HK-2 (cell line): ENCODE measurements at regions not wholly inside any gene's neighbourhood (a gene's known extent, or its start where the extent isn't known, plus 50 kb on each side); places are given as distances from the start of the nearest gene placed in this dataset.
"Not testable (repeated sequence)": the region's sequence is repeated elsewhere in the genome, so short reads cannot be mapped to it uniquely, and the experiment has no call there.

Source experiments
- DNase-seq: peaks from one replicate; pipeline ENCODE4 v3.0.0-alpha.2; 2018; ENCODE audit not compliant: unreplicated experiment

DNA sequence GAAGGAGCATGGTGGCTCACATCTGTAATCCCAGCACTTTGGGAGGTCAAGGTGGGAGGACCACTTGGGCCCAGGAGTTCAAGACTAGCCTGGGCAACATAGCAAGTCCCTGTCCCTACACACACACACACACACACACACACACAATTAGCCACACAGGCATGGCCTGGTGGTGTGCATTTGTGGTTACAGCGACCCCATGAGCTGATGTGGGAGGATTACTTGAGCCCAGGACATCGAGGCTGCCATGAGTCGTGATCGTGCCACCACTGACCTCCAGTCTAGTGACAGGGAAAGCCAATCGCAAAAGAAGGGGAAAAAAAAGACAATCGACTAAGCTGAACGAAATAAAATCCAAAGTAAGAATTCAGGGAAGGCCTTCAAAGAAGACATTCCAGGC lies 67.9 kb downstream of the TBX3 start:
- DNase-seq: no peak

DNA sequence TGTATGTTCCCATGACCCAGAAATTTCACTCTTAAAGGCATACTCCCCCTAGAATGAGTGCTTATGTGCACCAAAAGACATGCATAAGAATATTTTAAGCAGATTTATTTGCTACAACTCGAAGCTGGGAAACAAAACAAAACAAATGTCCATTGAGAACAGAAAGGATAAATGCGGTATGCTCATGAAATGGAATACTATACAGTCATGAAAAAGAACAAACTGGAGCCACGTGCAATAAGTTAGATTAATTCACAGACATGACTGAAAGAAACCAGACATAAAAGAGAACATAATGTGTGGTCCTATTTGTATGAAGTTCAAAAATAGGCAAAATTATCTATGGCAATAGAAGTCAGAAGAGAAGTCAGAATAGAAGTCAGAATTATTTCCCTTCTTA lies 69.9 kb downstream of the TBX3 start:
- DNase-seq: no peak

DNA sequence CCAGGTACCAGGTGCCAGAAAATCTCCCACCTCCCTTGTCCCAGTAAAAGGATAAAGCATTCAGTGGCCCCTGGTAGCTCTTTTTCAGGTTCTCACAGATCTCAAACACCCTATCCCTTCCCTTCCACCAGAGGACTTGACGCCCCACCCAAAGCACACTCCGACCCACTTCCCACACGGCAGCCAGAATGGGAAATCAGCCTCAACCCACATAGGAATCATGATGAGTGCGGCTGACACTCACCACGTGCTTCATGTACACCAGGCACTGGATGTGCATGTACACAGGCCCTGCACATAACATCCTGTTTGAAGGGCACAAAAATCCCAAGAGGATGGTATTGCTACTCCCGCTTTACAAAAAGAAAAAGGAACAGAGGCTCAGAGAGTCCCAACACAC lies 71.9 kb downstream of the TBX3 start:
- no peak for DNase-seq

- no peak for DNase-seq
Measured at GRCh38 chr12:114611145-114612018, 72.6 kb downstream of the TBX3 start.

GRCh38 chr12:114608509-114608908 lies 75.5 kb downstream of the TBX3 start:
- no peak for DNase-seq

DNA sequence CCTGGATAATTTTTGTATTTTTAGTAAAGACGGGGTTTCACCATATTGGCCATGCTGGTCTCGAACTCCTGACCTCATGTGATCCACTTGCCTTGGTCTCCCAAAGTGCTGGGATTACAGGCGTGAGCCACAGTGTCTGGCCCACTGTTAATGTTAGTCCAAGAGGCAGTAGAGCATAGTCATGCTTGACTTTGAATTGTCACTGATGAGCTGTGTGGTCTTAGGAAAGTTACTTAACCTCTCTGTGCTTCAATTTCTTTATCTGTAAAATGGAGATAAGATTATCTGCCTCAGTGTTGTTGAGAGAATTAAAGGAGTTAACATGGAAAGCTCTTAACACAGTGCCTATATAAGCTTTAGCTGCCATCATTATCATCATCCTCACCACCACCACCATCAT lies 78.1 kb downstream of the TBX3 start:
- DNase-seq: no peak

DNA sequence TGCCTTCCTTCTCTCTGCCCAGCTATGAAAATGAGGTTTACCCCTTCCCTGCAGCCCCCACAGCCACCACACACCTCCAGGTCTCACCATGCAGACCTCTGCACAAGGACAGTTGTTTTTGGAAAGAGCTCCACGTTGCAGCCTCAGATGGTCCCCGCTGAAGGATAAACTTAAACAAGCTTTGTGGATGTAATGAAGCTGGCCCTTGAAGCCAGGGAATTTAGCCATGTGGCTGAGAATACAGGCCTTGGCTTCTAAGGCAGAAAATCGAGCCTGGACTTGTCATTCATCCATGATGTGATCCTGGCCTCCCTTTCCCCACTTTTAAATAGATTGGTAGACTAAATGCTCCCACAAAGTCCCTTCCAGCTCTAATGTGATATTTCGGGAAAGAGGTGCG lies 79.4 kb downstream of the TBX3 start:
- DNase-seq: no peak

DNA sequence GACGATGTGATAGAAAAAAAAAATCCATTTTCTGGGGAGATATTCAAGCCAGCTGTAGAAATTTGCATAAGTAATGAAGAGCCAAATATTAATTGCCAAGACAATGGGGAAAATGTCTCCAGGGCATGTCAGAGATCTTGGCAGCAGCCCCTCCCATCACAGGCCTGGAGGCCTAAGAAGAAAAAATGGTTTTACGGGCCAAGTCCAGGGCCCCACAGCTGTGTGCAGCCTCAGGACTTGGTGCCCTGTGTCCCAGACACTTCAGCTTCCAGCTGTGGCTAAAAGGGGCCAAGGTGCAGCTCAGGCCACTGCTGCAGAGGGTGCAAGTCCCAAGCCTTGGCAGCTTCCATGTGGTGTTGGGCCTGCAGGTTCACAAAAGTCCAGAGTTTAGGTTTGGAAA lies 83.4 kb downstream of the TBX3 start:
- not testable (repeated sequence) for DNase-seq

DNA sequence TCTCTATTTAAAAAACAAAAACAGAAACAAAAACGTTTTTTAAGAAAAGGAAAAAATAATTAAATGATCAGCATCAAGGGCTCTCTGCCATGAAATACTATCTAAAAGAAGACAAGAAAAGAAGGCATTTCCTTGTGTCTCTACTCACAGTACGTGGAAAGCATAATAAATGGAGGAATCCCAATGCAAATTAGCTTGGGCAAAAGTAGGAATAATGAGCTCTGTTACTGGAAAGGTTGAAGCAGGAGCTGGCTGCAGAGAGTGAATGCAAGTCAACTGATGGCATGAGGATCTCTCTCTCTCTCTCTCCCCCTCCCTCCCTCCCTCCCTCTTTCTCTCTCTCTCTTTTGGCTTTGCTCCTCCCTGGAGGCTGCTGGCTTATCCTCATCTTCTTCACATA lies 85.9 kb downstream of the TBX3 start:
- DNase-seq: no peak

DNA sequence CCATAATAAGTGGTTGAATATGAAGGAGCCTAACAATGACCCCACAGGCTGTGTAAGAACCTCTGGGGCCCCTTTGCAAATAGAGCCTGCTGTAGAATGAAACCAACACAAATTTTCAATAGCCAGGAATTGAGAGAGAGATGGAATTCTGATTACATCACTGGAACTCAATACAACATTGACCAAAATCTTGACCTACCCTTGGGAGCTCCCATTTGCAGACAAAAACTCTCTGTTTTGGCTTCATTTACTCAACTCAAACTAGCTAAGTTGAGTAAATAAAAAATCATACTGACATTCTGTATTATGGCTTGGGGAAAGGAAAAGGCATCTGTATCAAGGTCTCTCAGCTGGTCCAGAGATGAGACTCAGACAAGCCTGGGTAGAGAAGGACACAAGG lies 91.0 kb downstream of the TBX3 start:
- DNase-seq: no peak

GRCh38 chr12:114588061-114588460 lies 95.9 kb downstream of the TBX3 start:
- DNase-seq: no peak

DNA sequence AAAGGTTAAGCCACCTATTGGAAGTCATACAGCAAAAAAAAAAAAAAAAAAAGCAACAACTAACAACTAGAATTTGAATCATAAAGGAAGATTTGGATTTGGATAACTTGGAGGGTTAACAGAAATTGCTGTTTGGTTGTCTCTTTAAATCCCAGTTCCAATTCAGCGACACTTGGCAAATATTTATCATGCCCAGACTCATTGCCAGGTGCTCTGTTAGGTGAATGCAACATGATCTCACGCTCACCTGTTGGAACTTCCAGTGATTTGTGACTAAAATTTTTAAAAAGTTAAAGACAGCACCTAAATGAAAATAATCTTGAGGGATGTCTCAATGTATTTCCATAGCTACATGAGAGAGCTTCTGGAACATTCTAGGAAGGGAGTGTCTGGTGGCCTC lies 103.7 kb downstream of the TBX3 start:
- DNase-seq: no peak

DNA sequence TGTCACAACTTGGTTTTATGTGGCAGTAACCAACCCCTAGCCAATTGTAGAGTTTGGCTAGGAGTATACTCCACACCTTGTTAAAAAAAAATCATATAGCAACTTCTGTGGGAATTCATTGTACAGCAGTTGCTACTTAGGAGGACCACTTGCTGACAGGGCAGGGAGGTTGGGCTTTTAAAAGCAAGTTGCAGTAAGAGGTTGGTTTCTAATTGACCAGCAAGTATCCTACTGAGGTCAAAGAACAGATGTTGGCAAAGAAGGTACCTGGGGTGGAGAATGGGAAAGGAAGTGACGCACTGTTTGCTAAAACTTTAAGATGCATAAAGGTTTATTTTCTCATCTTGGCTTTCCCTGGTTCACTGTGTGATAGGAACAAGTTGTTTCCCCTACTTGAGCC lies 104.6 kb downstream of the TBX3 start:
- no peak for DNase-seq

DNA sequence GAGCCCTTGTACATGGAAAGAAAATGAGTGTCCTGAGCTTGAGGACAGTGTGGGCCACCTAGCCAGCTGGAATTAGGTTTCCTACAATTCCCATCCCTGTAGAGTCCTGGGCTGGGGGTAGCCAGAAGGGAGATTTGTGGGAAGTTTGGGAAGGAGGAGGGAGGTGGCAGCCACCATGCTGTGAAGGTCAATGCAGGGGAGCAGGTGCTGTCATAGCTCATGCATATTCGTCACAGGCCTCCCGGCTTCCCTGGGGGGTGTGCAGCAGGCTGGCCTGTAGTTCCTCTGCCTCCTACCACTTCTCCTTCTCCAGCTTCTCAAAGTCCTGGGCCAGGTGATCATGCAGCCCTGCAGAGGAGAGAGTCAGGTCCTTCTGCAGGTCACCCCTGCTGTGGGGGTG lies 121.3 kb downstream of the TBX3 start:
- no peak for DNase-seq

- no peak for DNase-seq
Measured at GRCh38 chr12:114555451-114555850, 128.5 kb downstream of the TBX3 start.

GRCh38 chr12:114547636-114548035 lies 136.3 kb downstream of the TBX3 start:
- no peak for DNase-seq

- no peak for DNase-seq
Measured at GRCh38 chr12:114530417-114530816, 124.5 kb upstream of the TBX5 start.

DNA sequence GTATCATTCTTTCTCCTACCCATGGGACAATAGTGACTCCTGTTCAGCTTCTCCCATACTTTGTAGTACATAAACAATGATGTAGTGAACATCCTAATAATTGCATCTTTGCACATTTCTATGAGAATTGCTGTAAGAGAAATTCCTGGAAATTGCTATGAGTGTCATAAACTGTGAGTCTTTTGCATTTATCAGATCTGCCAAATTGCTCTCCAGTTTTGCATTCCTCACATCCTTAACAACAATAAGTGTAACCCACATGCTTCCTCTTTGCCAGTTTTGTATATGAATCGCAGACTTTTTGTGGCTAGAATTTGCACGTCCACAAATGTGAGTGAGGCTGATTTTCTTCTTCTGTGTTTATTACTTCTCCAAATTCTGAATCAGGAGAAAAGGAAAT lies 124.0 kb upstream of the TBX5 start:
- DNase-seq: no peak

GRCh38 chr12:114528766-114529165 lies 122.8 kb upstream of the TBX5 start:
- no peak for DNase-seq

DNA sequence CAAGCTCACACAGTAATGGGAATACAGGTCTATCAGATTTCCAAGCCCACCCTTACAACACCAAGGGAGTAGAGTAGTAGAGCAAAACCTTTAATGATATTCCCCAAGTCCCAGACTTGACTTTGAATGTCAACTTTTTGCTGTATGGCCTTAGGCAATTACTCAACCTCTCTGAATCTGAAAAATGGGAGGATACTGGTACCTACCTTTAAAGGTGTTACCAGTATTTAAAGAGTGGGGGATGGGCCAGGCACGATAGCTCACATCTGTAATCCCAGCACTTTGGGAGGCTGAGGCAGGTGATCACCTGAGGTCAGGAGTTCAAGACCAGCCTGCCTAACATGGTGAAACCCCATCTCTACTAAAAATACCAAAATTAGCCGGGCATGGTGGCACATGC lies 115.2 kb upstream of the TBX5 start:
- not testable (repeated sequence) for DNase-seq

DNA sequence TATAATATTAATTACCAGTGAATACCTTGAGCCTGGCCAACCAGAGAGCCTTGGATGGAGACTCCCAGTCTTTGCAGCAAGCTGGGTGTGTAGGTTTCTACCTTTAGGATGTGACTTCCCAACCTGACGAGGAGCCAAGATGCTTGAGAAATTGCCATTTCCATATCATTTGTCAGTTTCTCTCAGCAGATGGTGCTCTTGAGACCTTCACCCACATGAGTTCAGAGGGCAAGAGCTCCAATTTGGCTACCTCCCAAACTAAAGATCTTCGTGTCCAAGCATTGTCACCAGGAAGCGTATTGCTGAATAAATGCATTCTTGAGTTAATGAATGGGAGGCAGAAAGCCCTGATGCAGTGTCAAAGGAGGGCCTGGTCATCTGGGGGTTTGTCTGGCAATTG lies 106.4 kb upstream of the TBX5 start:
- DNase-seq: no peak

DNA sequence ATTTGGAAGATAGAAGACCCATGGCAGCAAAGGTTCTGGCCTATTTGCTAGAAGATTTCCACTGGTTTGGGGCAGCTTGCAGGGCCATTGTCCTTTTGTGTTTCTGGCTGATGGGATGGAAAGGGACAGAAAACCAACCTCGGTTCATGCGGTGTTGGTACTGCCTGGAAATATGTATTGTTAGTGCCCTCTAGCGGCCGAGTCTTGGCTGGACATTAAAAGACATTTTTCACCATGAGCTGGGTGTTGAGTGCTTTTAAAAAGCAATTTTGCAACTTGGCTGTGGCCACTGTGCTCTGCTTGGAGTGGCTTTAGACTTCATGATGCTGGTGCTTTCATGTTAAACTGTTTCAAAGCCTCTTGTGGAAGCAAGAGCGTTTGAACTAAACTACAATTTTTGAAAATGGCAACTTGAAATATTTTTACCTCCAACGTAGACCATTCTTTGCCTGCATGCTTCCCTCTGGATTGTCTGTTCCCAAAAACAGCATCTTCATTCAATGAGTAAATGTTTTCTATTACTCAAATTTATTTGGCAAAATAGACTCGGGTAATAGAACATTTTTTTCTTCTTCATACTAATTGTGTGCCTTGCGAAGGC lies 102.7 kb upstream of the TBX5 start:
- peak; percentile 59 for DNase-seq

DNA sequence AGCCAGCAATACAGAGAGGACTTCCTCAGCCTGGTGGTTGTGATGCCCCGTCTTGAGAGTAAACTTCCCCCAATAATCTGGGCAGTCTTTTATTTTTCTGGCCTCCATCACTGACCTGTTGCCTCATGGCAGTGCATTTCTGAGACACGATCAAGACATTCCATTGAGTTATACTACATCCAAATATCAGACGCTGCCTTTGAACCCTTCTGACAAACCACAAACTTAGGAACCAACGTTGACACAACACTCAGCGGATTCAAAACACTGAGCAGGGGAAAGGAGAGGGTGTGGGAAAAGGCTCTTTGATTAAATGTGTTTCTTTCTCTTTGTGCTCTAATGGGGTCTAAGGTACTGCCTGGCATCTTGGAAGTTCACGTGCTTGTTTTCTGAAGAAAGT lies 100.7 kb upstream of the TBX5 start:
- DNase-seq: no peak

GRCh38 chr12:114504311-114504710 lies 98.4 kb upstream of the TBX5 start:
- DNase-seq: no peak
